Stimulated activated naive CD4-positive, alpha-beta T cell treated with Interleukin-2 at 50 U/mL for 16 hours (primary cell): ENCODE measurements at regions not wholly inside any gene's neighbourhood (a gene's known extent, or its start where the extent isn't known, plus 50 kb on each side); places are given as distances from the start of the nearest gene placed in this dataset.

Experiments
- DNase-seq: peaks from one replicate; lab custom pipeline; 2025; lab: John Stamatoyannopoulos, UW

DNA sequence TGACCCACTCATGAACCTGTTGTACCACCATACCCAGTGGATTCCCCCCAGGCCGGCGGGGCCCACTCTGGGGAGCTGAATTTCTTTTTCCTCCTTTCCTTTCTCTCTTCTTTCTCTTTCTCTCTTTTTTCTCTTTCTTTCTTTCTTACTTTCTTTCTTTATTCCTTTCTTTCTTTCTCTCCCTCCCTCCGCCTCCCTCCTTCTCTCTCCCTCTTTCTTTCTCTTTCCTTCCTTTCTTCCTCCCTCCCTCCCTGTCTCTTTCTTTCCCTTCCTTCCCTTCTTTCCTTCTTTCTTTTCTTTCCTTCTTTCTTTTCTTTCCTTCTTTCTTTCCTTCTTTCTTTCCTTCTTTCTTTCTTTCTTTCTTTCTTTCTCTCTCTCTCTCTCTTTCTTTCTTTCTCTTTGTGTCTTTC, 327.7 kb downstream of the ZNF536 start:
- DNase-seq: no peak

- no peak for DNase-seq
Observed at GRCh38 chr19:30696514-30696913, 324.3 kb downstream of the ZNF536 start.

GRCh38 chr19:30695171-30695875, 323.1 kb downstream of the ZNF536 start:
- DNase-seq: no peak

- DNase-seq: no peak
Observed at GRCh38 chr19:30694156-30694755, 322.1 kb downstream of the ZNF536 start.

- DNase-seq: no peak
Observed at GRCh38 chr19:30692879-30693503, 320.8 kb downstream of the ZNF536 start.

DNA sequence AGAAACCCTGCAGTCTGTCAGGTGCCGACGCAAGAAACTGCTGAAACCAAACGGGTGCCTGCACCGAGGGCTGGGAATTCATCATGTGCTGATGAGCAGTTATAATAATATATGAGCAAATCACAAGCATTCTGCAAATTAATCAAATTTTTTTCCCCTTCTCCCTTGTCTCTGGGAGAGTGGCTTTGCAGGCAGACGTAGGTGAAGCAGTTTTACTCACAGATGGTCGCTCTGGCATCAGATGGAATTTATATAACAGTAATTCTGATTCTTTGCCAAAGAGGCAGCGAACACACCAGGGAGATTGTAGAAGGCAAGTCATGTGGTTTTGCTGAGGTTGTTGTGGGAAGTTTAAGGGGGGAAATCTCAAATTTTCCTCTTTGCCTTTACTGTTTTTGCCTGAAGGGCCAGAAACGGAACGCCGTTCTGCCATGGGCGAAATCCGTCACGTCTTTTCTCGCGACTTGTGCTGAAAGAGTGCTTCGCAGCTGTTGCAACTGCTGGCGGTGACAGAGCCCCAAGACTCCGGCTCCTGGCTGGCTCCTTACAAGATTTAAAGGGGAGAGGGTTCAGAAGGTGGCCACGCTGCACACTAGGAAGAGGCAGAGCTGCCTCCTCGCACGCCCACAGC, 320.1 kb downstream of the ZNF536 start:
- DNase-seq: no peak

GRCh38 chr19:30691819-30692166, 319.6 kb downstream of the ZNF536 start:
- no peak for DNase-seq

- DNase-seq: no peak
Observed at GRCh38 chr19:30690935-30691818, 319.0 kb downstream of the ZNF536 start.

GRCh38 chr19:30690525-30690924, 318.3 kb downstream of the ZNF536 start:
- DNase-seq: no peak

GRCh38 chr19:30689474-30689873, 317.3 kb downstream of the ZNF536 start:
- DNase-seq: no peak

DNA sequence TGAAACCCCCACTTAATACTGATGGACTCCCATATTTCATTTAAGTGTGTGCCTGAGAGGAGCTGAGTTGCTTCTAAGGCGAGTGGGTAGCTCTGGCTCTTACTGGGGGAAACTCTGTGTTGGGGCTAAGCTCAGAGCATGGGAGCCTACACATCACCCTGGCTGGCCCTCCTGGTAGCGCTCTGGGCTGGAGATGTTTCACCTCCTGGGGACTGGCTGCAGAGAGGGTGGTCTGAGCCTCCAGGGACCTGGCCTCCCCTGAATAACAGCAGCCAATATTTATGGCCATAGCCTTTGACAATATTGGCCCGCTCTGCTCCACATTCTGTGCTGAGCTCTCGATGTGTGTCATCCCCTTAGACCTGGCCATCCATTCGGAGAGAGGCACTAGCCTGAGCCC, 316.5 kb downstream of the ZNF536 start:
- DNase-seq: no peak

GRCh38 chr19:30686826-30687566, 314.8 kb downstream of the ZNF536 start:
- no peak for DNase-seq

DNA sequence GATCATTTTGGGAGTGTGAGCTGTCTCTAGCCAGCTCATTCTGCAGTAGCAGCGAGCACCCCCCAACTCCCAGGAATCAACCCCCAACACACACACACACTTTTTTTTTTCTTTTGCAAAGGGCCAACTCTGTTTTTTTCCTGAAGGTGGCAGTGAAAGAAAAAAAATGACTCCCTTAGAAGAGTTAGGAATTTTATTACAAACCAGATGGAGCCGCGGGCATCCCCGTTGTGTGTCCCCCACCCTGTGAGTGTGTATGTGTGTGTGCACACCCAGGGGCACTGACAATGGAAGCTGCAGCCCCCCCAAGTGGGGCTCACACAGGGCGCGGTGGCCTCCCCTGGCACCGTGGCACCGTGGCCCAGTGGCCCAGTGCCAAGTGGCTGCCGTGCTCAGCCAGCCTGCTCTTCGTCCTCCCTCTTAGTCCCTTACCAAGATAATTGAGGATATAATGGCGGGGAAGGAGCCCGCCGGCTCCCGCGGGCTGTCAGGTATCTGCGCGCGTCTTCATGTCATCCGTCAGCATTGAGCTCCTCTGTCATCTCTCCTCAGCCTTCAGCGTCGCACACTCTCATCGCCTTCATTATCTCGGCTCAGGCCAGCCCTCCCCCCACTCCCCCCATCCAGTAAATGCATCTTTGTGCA, 314.1 kb downstream of the ZNF536 start:
- no peak for DNase-seq

GRCh38 chr19:30685426-30686000, 313.3 kb downstream of the ZNF536 start:
- no peak for DNase-seq

- DNase-seq: no peak
Observed at GRCh38 chr19:30684613-30685012, 312.4 kb downstream of the ZNF536 start.

GRCh38 chr19:30682999-30683536, 310.9 kb downstream of the ZNF536 start:
- DNase-seq: peak; percentile 5

DNA sequence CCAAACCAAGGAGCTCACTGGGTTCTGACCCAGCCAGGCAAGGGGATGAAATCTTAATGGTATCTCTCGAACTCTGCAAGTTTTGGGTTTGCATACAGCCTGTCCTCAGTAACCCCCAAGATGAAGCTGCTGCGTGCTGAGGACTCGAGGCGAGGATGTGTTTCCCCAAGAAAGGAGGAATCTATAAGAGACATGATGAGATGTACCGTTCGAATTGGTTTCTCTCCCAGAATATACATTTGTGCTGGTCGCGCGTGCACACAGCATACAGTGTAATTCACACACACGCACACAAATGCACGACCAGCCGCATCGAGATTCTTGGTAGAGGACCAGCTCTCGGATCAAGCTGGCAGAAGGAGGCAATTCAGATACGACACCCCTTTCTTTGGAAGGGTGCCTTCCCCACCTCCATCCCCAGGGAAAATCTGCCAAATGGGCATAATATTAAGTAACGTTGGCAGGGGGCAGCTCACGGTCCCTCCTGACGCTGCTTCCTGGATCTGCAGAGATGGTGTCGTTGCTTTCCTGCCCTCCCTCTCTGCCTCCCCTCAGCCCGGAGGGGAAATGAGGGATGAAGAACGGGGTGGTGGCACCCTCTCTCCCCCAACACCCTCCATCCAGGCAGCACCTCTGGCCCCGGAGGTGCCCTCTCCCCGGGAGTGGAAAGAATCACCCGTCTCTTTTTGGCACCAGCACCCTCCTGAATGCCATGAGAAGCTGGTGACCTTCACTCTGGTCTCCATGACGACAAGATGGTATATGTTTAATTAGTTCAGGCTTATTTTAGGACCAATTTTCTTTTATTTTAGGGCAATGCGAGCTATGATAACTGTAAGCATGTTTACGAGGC, 310.2 kb downstream of the ZNF536 start:
- DNase-seq: no peak

DNA sequence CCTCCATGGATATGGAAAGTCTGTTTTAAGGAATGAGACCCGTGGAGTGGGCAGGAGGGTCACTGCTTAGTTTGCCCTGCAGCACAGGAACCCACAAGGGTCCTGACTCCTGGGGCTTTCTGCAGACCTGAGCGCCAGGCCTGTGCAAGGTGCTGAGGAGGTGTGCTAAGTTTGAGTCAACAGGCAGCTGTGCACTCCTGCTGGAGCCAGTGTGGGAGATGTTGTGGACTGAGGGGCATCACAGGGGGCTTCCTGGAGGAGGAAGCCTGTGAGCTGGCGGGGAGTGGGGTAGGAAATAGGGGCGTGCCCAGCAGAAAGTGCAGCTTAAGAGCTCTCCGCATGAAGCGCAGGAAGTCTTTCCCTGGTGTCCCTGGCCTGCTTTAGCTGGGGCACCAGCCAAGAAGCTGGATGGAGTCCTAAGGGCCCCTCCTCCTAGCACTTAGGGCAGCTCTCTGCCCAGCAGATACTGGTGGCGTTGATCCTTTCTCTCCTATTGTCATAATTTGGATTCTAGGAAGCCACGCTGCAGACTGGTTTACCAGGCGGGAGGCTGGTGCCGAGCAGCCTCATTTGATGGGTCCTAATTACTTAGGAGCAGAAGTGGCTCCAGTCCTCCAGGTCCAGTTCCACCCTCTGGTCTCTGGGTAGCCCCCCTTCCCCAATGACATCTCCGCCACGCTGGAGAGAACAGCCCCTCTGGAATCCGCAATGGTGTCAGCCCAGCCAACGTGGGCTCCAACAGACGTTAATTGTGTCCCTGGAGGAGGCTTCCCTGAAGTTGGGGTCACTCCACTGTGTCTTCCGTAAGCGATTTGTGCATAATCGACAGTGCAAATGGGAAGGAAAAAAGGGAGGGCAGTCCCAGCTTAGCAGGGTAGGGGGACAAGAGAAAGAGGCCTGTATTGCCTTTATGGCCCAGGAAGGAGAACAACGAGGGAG, 309.2 kb downstream of the ZNF536 start:
- no peak for DNase-seq
